Heart left ventricle (tissue), 16 donors: ENCODE measurements at regions not wholly inside any gene's neighbourhood (a gene's known extent, or its start where the extent isn't known, plus 50 kb on each side); places are given as distances from the start of the nearest gene placed in this dataset.

ENCODE experiments used
- ATAC-seq, 4 donors: fragments of 200-7000 bp; cut with Tn5 transposase; one replicate each; pipeline ENCODE4 v1.9.1; 2020 to 2022; ENCODE audit warnings: moderate library complexity in 4 of 4, mild to moderate bottlenecking in 3 of 4, moderate number of reproducible peaks in 1 of 4
- DNase-seq, 5 donors: peaks; one replicate each; pipeline ENCODE4 v3.0.0-alpha.2; 2020
- H3K27ac ChIP-seq, 12 donors: fragments of 200-600 bp; sonication (generic) in 4 of 12; one replicate each; pipeline versions ENCODE4 v1.5.0 to v1.8.0; 2016 to 2022; ENCODE audit warnings: mild to moderate bottlenecking in 2 of 12
- H3K27me3 ChIP-seq, 9 donors: fragments of 200-600 bp; sonication (generic) in 2 of 9; one replicate each; pipeline versions ENCODE4 v1.5.1 to v1.8.0; 2016 to 2022; ENCODE audit warnings: mild to moderate bottlenecking in 3 of 9
- H3K36me3 ChIP-seq, 9 donors: fragments of 200-600 bp; sonication (generic) in 2 of 9; one replicate each; pipeline versions ENCODE4 v1.5.0 to v1.8.0; 2018 to 2022; ENCODE audit warnings: mild to moderate bottlenecking in 2 of 9
- H3K4me1 ChIP-seq, 12 donors: fragments of 200-600 bp; sonication (generic) in 4 of 12; one replicate each; pipeline versions ENCODE4 v1.5.0 to v1.8.0; 2016 to 2022; ENCODE audit warnings: mild to moderate bottlenecking in 3 of 12
- H3K4me3 ChIP-seq, 12 donors: fragments of 200-600 bp; sonication (generic) in 4 of 12; one replicate each; pipeline versions ENCODE4 v1.5.0 to v1.8.0; 2017 to 2022; ENCODE audit warnings: mild to moderate bottlenecking in 9 of 12, moderate library complexity in 4 of 12
- H3K9me3 ChIP-seq, 12 donors: fragments of 200-600 bp; sonication (generic) in 4 of 12; one replicate each; pipeline versions ENCODE4 v1.5.0 to v1.8.0; 2016 to 2022; ENCODE audit warnings: mild to moderate bottlenecking in 1 of 12
- POLR2A ChIP-seq, 2 donors: fragments of 450-650 bp; IDR thresholded peaks; one replicate each; pipeline ENCODE4 v1.6.1; 2017; ENCODE audit warnings: antibody characterized with exemption in 2 of 2, mild to moderate bottlenecking in 2 of 2, moderate library complexity in 2 of 2
- WGBS, 4 donors: extraction: QIAGEN DNeasy Blood & Tissue Kit in 2 of 4; methylation state at CpG; one replicate each; pipeline versions ENCODE4 v1.1.5 to v1.1.7; 2013 to 2018; 5-methylcytosine and 5-hydroxymethylcytosine counted together
- intact Hi-C, 10 donors: fragments of 100-400 bp; cut with DNase I; formaldehyde crosslinking; loops; one replicate each; pipeline versions ENCODE4 v1.11.1 to v1.14.2; 2022
- TF ChIP-seq, protein P1 (sequence below), 12 donors: fragments of 200-600 bp; sonication (generic) in 4 of 12; IDR thresholded peaks; one replicate each; pipeline versions ENCODE4 v1.5.0 to v1.8.0; 2018 to 2022; ENCODE audit warnings: antibody characterized with exemption in 12 of 12, mild to moderate bottlenecking in 5 of 12
- donor health status: ischemic (EF 13 %, LVEDD 7.1; RV severe dilation, severe dysfunction).
- donor health status: healthy with polysubstance abuse.
- donor health status: DM: no; HTN: yes; CAD: no.
- donor health status: DM: no; HTN: no; CAD: no.
- donor health status: ischemic (EF 25% LVEDD 6.9; RV normal size, moderate dysfunction).
- donor health status: ischemic (EF 25% LVEDD 5.7; RV mildly dilated, moderate dysfunction).
- donor health status: healthy.
- donor health status: DM: yes; HTN: yes; CAD: no.
- donor health status: ischemic (EF 35%, LVEDD 5.7; RV mildly dilated, moderate dysfunction).
- donor health status: nonischemic (EF 11% LVEDD 7.7; RV severe dilation, severe dysfunction).
- donor health status: DM: yes; HTN: yes; CAD: no.
- donor health status: PGD.
- donor health status: ischemic (EF 29% LVEDD 5.4; RV normal size, mild dysfunction).
- donor health status: nonischemic (EF 23%, LVEDD 6.1; RV moderate dilation, normal function).

DNA sequence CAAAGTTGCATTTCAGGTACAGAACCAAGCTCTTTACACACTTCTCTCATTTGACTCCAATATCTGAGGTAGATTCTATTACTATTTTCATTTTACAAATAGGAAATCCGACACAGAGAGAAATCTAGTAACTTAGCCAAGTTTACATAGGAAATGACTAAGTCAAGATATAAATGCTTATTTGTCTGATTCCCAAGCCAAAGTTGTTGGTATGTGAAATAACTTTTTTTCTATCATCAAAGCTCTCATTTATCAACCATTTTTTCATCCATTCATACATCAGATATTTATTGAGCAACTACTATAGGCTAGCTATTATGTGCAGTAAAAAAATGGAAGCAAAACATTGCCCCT is 89.2 kb upstream of the MITF start:
- no peak overlapping the region for H3K4me3 ChIP-seq
- H3K27me3 ChIP-seq = no peaks in the 10 kb centered on the region
- 11 to 19% (median 15%) methylated on average over 1 of the region's 1 CpG for WGBS, 4 donors
- peak in 1 of 4 donors; percentile 16 for ATAC-seq
- H3K27ac ChIP-seq = peak overlapping the region in 1 of 12 donors; percentile 69
- H3K4me1 ChIP-seq = peaks cover 0 to 32% (median 16%) of the 10 kb centered on the region in 12 donors
- no peaks in the 10 kb centered on the region for H3K9me3 ChIP-seq
- intact Hi-C loops = loop anchor here in 1 of 10 donors (10.0 kb wide), 1 partner anchor 95 kb away; no protein-coding TSS in a partner anchor
- DNase-seq = no peak
- H3K36me3 ChIP-seq = no peaks in the 10 kb centered on the region
- no peak for TF ChIP-seq POLR2A (IDR thresholded peaks at IDR 0.05)
- TF ChIP-seq, protein P1, sequence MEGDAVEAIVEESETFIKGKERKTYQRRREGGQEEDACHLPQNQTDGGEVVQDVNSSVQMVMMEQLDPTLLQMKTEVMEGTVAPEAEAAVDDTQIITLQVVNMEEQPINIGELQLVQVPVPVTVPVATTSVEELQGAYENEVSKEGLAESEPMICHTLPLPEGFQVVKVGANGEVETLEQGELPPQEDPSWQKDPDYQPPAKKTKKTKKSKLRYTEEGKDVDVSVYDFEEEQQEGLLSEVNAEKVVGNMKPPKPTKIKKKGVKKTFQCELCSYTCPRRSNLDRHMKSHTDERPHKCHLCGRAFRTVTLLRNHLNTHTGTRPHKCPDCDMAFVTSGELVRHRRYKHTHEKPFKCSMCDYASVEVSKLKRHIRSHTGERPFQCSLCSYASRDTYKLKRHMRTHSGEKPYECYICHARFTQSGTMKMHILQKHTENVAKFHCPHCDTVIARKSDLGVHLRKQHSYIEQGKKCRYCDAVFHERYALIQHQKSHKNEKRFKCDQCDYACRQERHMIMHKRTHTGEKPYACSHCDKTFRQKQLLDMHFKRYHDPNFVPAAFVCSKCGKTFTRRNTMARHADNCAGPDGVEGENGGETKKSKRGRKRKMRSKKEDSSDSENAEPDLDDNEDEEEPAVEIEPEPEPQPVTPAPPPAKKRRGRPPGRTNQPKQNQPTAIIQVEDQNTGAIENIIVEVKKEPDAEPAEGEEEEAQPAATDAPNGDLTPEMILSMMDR (IDR thresholded peaks at IDR 0.05) = no peak

DNA sequence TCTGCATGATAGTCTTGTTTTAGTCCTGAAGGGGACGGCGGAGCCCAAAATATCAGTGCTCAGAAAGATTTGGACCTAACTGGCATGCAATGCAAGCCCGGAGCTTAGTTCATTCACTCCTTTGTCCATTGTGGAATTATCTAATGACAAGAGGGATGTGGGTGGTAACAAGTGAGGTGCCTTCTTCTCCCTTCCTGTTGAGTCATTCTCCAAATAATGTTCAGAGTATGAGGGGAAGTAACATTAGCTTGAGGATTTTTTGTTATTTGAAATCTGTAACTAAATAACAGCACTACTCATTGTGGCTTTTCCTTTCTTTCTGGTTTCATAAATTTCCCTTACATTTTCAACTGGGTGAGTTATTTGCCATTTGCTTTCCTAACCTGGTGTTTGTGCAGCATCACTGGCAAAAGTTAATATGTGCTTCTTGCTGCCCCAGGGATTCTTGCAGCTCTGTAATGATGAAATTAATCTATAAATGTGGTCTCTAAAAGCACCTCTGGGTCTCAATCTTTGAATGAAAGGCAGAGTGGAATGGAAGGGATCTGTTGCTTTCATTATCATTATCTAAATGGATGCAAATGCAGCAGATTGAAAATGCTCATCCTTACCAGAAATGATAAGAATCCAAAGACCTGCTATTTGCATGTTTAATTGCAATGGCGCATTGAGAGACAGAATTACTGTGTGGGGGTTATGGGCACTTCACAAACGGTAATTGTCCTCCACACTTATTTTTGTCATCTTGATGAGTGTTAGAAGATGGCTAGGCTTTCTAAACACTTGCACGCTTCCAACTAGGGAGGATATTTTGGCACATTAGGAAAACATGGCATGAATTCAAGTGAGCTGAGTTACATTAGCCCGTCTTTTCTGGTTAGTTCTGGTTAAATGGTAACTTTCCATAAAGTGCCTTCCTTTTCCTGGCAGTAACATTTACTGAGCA is 89.9 kb upstream of the MITF start:
- H3K27me3 ChIP-seq = no peaks in the 10 kb centered on the region
- intact Hi-C loops = loop anchor here in 1 of 10 donors (10.0 kb wide), 1 partner anchor 95 kb away; no protein-coding TSS in a partner anchor
- peak overlapping the region in 3 of 12 donors; percentile 16 to 69 (median 50) for H3K27ac ChIP-seq
- WGBS, 4 donors = 21 to 28% (median 23%) methylated on average over 7 of the region's 7 CpGs
- ATAC-seq (peak; percentile 74 to 83 (median 78)), DNase-seq (no peak)
- H3K4me1 ChIP-seq = peaks cover 0 to 32% (median 16%) of the 10 kb centered on the region in 12 donors
- peak overlapping the region in 1 of 12 donors; percentile 8 for H3K4me3 ChIP-seq
- TF ChIP-seq POLR2A (IDR thresholded peaks at IDR 0.05) = no peak
- TF ChIP-seq, protein P1 (IDR thresholded peaks at IDR 0.05) = no peak
- no peaks in the 10 kb centered on the region for H3K36me3 ChIP-seq
- no peaks in the 10 kb centered on the region for H3K9me3 ChIP-seq

DNA sequence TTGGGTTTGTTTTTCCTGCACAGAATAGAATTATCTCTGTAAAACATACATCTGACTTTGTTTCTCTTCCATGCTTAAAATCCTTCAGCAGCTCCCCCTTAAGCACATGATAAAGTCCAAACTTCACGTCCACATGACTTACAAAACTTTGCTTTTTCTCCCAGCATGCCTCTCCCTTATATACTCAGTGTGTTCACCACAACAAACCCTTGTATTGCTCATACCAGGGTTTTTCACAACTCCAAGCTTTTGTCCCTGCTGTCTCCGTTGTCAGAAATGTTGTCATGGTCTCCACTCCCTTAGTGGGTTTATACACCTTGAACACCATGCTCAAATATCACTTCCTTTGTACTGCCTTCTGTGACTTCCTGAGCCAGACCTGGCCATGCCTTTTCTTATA is 91.1 kb upstream of the MITF start:
- H3K9me3 ChIP-seq = no peaks in the 10 kb centered on the region
- no peaks in the 10 kb centered on the region for H3K36me3 ChIP-seq
- peaks cover 0 to 32% (median 15%) of the 10 kb centered on the region in 12 donors for H3K4me1 ChIP-seq
- TF ChIP-seq POLR2A (IDR thresholded peaks at IDR 0.05) = no peak
- TF ChIP-seq, protein P1 (IDR thresholded peaks at IDR 0.05) = no peak
- DNase-seq = no peak
- no peak for ATAC-seq
- WGBS, 4 donors = 62 to 89% (median 85%) methylated on average over 2 of the region's 2 CpGs
- no peak overlapping the region for H3K27ac ChIP-seq
- H3K27me3 ChIP-seq = no peaks in the 10 kb centered on the region
- no peak overlapping the region for H3K4me3 ChIP-seq
- intact Hi-C loops = no loop called here

DNA sequence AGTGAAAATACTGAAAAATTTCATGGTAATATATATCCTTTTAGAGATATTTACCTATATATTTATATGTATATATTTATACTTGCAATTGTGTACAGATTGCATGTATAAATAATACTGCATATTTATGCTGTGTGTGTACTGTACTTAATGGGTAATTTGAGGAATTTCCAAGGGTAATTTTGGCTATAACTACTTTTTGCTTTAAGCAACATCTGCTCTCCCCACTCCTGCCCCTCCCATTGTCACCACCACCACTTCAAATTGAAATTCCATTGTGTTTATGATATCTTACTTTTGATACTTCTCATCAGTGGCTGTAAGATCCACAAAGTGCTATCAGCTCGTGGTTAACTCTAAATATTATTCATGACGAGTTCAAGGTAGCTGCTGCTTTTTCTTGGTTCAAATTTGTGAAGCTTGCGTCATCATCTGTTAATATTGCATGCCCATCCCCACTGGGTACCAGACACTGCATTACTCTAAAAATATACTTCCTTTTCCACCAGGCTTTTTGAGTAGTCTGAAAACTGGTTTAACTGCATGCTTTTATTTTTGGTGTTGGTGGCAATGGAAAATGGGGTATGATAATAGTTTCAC is 91.7 kb upstream of the MITF start:
- intact Hi-C loops = no loop called here
- Histone ChIP-seq H3K36me3 (no peaks in the 10 kb centered on the region), H3K27ac (no peak overlapping the region), H3K4me1 (peaks cover 0 to 32% (median 16%) of the 10 kb centered on the region in 12 donors), H3K4me3 (no peak overlapping the region), H3K9me3 (no peaks in the 10 kb centered on the region), H3K27me3 (no peaks in the 10 kb centered on the region)
- ATAC-seq = no peak
- WGBS, 4 donors = 32 to 65% (median 50%) methylated on average over 2 to 3 of the region's 3 CpGs
- TF ChIP-seq POLR2A (IDR thresholded peaks at IDR 0.05) = no peak
- TF ChIP-seq, protein P1 (IDR thresholded peaks at IDR 0.05) = no peak
- no peak for DNase-seq
